H1 (cell line): ENCODE measurements at regions not wholly inside any gene's neighbourhood (a gene's known extent, or its start where the extent isn't known, plus 50 kb on each side); places are given as distances from the start of the nearest gene placed in this dataset.

Source experiments
- CTCF ChIA-PET: fragments of 300-600 bp; sonication (Branson Sonifier 250); formaldehyde crosslinking; loops from one replicate; lab custom pipeline; 2021; ENCODE audit not compliant: partially characterized antibody; lab: Charles Lee
- POLR2A ChIA-PET: fragments of 300-600 bp; sonication (Branson Sonifier 250); formaldehyde crosslinking; loops from one replicate; lab custom pipeline; 2021; ENCODE audit warnings: inconsistent platforms; ENCODE audit not compliant: partially characterized antibody; lab: Charles Lee
- DNase-seq, 2 experiments: peaks; one replicate each; pipeline versions ENCODE4 v3.0.0 to v3.0.0-alpha.2; 2010 to 2022; ENCODE audit warnings: low spot score in 2 of 2, low read depth in 1 of 2, mixed read lengths in 1 of 2
- FAIRE-seq: peaks from 2 replicates; lab custom pipeline; 2011; peaks lifted over from hg19 to GRCh38; lab: Jason Lieb, UNC
- H2AFZ ChIP-seq: 2 replicates; pipeline ENCODE4 v1.8.1; 2012; ENCODE audit warnings: low read length, inconsistent platforms
- H2AK5ac ChIP-seq: 2 replicates; pipeline ENCODE4 v1.6.1; 2013; ENCODE audit warnings: low read depth, low read length
- H2BK120ac ChIP-seq: replicated peaks from 2 replicates; pipeline ENCODE3; 2013; ENCODE audit warnings: low read depth, low read length, inconsistent platforms
- H2BK12ac ChIP-seq: 2 replicates; pipeline ENCODE4 v1.6.1; 2013; ENCODE audit warnings: low read depth, low read length
- H2BK15ac ChIP-seq: 2 replicates; pipeline ENCODE4 v1.6.1; 2013; ENCODE audit warnings: low read length
- H2BK20ac ChIP-seq: 2 replicates; pipeline ENCODE4 v1.6.1; 2013; ENCODE audit warnings: low read length
- H2BK5ac ChIP-seq: 2 replicates; pipeline ENCODE4 v1.6.1; 2013; ENCODE audit warnings: low read depth, low read length
- H3K14ac ChIP-seq: 2 replicates; pipeline ENCODE4 v1.6.1; 2013; ENCODE audit warnings: inconsistent platforms; ENCODE audit not compliant: insufficient read length
- H3K18ac ChIP-seq: 2 replicates; pipeline ENCODE4 v1.6.1; 2013; ENCODE audit warnings: low read length; ENCODE audit errors: extremely low read depth
- H3K23ac ChIP-seq: 2 replicates; pipeline ENCODE4 v1.6.1; 2013; ENCODE audit warnings: inconsistent platforms; ENCODE audit not compliant: insufficient read length
- H3K23me2 ChIP-seq: 2 replicates; pipeline ENCODE4 v1.6.1; 2013; ENCODE audit warnings: low read depth, low read length
- H3K27ac ChIP-seq: 2 replicates; pipeline ENCODE4 v1.6.1; 2011; ENCODE audit warnings: low read depth, low read length, inconsistent platforms
- H3K27me3 ChIP-seq, 4 experiments: replicated peaks in 1 of 4; 1 replicate in 1 of 4; 2 replicates in 3 of 4; pipeline versions ENCODE4 v1.6.1 to v1.8.1; 2011 to 2013; ENCODE audit warnings: low read length in 3 of 4, mild to moderate bottlenecking in 3 of 4, inconsistent platforms in 2 of 4, mixed read lengths in 2 of 4, moderate library complexity in 1 of 4; ENCODE audit not compliant: control insufficient read depth in 3 of 4, insufficient read depth in 3 of 4; ENCODE audit errors: extremely low read depth in 1 of 4
- H3K36me3 ChIP-seq, 4 experiments: 2 replicates each; pipeline versions ENCODE4 v1.6.1 to v1.8.1; 2011 to 2013; ENCODE audit warnings: mild to moderate bottlenecking in 4 of 4, low read length in 3 of 4, moderate library complexity in 2 of 4, control low read depth in 1 of 4, inconsistent platforms in 1 of 4; ENCODE audit not compliant: insufficient read depth in 4 of 4, control insufficient read depth in 2 of 4
- H3K4ac ChIP-seq: replicated peaks from 2 replicates; pipeline ENCODE3; 2013; ENCODE audit warnings: low read length, low read depth, mixed read lengths, inconsistent platforms; ENCODE audit not compliant: insufficient read length
- H3K4me1 ChIP-seq, 4 experiments: replicated peaks in 1 of 4; 1 replicate in 1 of 4; 2 replicates in 3 of 4; pipeline versions ENCODE4 v1.6.1 to v1.8.1; 2011 to 2013; ENCODE audit warnings: low read length in 3 of 4, inconsistent platforms in 2 of 4, mixed read lengths in 1 of 4; ENCODE audit not compliant: insufficient read depth in 4 of 4, control insufficient read depth in 3 of 4
- H3K4me2 ChIP-seq, 2 experiments: 2 replicates each; pipeline versions ENCODE4 v1.6.1 to v1.8.1; 2011 to 2013; ENCODE audit warnings: low read depth in 2 of 2, low read length in 2 of 2, control low read depth in 1 of 2, inconsistent platforms in 1 of 2, mild to moderate bottlenecking in 1 of 2; ENCODE audit not compliant: insufficient read depth in 1 of 2
- H3K4me3 ChIP-seq, 4 experiments: fragments of 200-600, 300-600 bp in 1 of 4; sonication (generic), shearing (Covaris generic), sonication (Bioruptor Twin) in 1 of 4; 2 replicates each; pipeline versions ENCODE4 v1.5.1 to v1.8.1; 2011 to 2016; ENCODE audit warnings: low read length in 4 of 4, low read depth in 3 of 4, control low read depth in 2 of 4, inconsistent platforms in 2 of 4, mild to moderate bottlenecking in 2 of 4, mixed read lengths in 1 of 4, moderate library complexity in 1 of 4; ENCODE audit not compliant: insufficient read depth in 2 of 4; ENCODE audit errors: extremely low read depth in 1 of 4
- H3K56ac ChIP-seq: replicated peaks from 2 replicates; pipeline ENCODE3; 2013; ENCODE audit warnings: low read depth, mild to moderate bottlenecking, mixed read lengths, low read length, inconsistent platforms; ENCODE audit not compliant: insufficient read length
- H3K79me1 ChIP-seq: 2 replicates; pipeline ENCODE4 v1.6.1; 2013; ENCODE audit warnings: low read depth, low read length, control low read depth
- H3K79me2 ChIP-seq, 2 experiments: 2 replicates each; pipeline versions ENCODE4 v1.6.1 to v1.8.1; 2012 to 2013; ENCODE audit warnings: low read length in 2 of 2, mild to moderate bottlenecking in 2 of 2, inconsistent platforms in 1 of 2; ENCODE audit not compliant: insufficient read depth in 2 of 2, control insufficient read depth in 1 of 2
- H3K9ac ChIP-seq, 4 experiments: replicated peaks in 1 of 4; 1 replicate in 1 of 4; 2 replicates in 3 of 4; pipeline versions ENCODE4 v1.6.1 to v1.8.1; 2011 to 2013; ENCODE audit warnings: low read depth in 3 of 4, low read length in 3 of 4, control low read depth in 2 of 4, mild to moderate bottlenecking in 2 of 4, moderate library complexity in 2 of 4, inconsistent platforms in 1 of 4; ENCODE audit errors: extremely low read depth in 1 of 4
- H3K9me3 ChIP-seq, 2 experiments: 2 replicates each; pipeline versions ENCODE4 v1.6.1 to v1.8.1; 2012 to 2013; ENCODE audit warnings: mild to moderate bottlenecking in 2 of 2, moderate library complexity in 2 of 2, control low read depth in 1 of 2, inconsistent platforms in 1 of 2, low read depth in 1 of 2, low read length in 1 of 2, mixed read lengths in 1 of 2; ENCODE audit not compliant: insufficient read depth in 2 of 2
- H4K20me1 ChIP-seq, 2 experiments: replicated peaks in 1 of 2; 2 replicates each; pipeline versions ENCODE3 to v1.8.1; 2011 to 2013; ENCODE audit warnings: inconsistent platforms in 2 of 2, low read length in 2 of 2, mild to moderate bottlenecking in 1 of 2; ENCODE audit not compliant: insufficient read depth in 2 of 2, control insufficient read depth in 1 of 2
- H4K5ac ChIP-seq: 2 replicates; pipeline ENCODE4 v1.6.1; 2013; ENCODE audit warnings: low read length, low read depth, mixed read lengths, inconsistent platforms; ENCODE audit not compliant: insufficient read length
- H4K8ac ChIP-seq: 2 replicates; pipeline ENCODE4 v1.8.0; 2013; ENCODE audit warnings: mild to moderate bottlenecking, moderate library complexity, low read length, inconsistent platforms; ENCODE audit not compliant: insufficient read depth; ENCODE audit errors: extremely low read depth
- H4K91ac ChIP-seq: replicated peaks from 2 replicates; pipeline ENCODE3; 2013; ENCODE audit warnings: low read length, mixed read lengths, inconsistent platforms; ENCODE audit not compliant: insufficient read length
- KDM1A ChIP-seq: fragments of 200-600, 300-600 bp; sonication (generic); IDR thresholded peaks from 2 replicates; pipeline ENCODE4 v1.7.1; 2016; ENCODE audit warnings: mild to moderate bottlenecking, low read length, borderline replicate concordance
- WGBS, 2 experiments: shearing (Covaris generic) in 1 of 2; methylation state at CpG; one replicate each; pipeline versions ENCODE4 v1.1.6 to v1.1.7; 2013 to 2015; ENCODE audit warnings: low lambda C conversion rate in 2 of 2, mixed read lengths in 2 of 2, inconsistent platforms in 1 of 2, low coverage in 1 of 2, missing lambda C conversion rate in 1 of 2; ENCODE audit not compliant: insufficient replicate concordance in 2 of 2, insufficient coverage in 1 of 2, insufficient read length in 1 of 2; ENCODE audit errors: extremely low coverage in 1 of 2, missing lambda C conversion rate in 1 of 2; 5-methylcytosine and 5-hydroxymethylcytosine counted together

DNA sequence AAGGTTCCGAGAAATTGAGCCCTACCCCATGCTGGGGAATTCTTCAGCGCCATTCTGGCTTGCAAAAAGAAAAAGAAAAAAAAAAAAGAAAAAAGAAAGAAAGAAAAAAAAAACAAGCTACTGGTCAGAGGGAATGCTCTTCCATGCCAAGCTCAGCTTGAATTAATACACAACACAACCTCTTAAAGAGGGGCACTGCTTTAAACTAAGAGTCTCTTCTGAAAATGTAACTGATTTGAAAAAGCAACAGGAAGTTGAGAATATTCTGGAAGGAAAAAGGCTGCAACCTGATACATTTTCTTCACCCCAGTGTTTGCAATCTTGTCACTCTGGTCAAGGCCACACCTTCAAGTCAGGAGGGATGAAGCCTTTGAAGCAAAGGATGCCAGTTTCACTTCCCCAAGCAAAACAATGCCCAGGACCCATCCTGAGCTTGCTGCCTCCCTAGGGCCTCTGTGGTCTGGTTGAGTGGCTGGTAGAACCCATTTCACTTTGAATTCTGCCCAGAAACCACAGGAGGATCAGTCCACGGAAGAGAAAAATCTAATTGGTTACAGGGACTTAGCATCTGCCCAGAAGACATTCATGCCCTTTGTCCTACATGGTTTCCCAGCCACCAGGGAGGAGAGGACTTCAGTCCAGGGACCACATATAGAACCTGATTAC is 389.7 kb downstream of the SOX9 start:
- Histone ChIP-seq H3K9ac (no peak overlapping the region), H3K79me2 (no peaks in the 10 kb centered on the region), H4K20me1 (no peaks in the 10 kb centered on the region), H2BK12ac (no peak overlapping the region), H2BK5ac (no peak overlapping the region), H3K4me3 (no peak overlapping the region), H3K4ac (no peak overlapping the region), H4K5ac (no peak overlapping the region), H4K8ac (no peak overlapping the region), H3K23ac (no peak overlapping the region), H3K36me3 (no peaks in the 10 kb centered on the region), H2BK20ac (no peak overlapping the region), H3K4me2 (no peak overlapping the region), H2AK5ac (no peak overlapping the region), H3K23me2 (no peaks in the 10 kb centered on the region), H3K18ac (no peak overlapping the region), H3K27me3 (no peaks in the 10 kb centered on the region), H4K91ac (no peak overlapping the region), H3K9me3 (no peaks in the 10 kb centered on the region), H2BK15ac (no peak overlapping the region), H3K4me1 (peaks cover 2 to 15% (median 5%) of the 10 kb centered on the region in 4 experiments; a peak in 4 of 7 replicates), H3K79me1 (no peaks in the 10 kb centered on the region), H3K14ac (no peak overlapping the region), H2AFZ (no peak overlapping the region), H3K27ac (no peak overlapping the region), H3K56ac (no peak overlapping the region), H2BK120ac (no peak overlapping the region)
- POLR2A ChIA-PET = no interaction called here
- 61% methylated on average over 3 of the region's 3 CpGs; no CpG with 5 or more reads in 1 of the 2 experiments for WGBS, 2 experiments
- FAIRE-seq (no peak), DNase-seq (no peak)
- CTCF ChIA-PET = interaction anchor here (0.8 to 2.0 kb wide), 5 partner anchors 12 to 45 kb away, joined by 3 to 9 read pairs (median 4); no protein-coding TSS in a partner anchor
- no peak for TF ChIP-seq KDM1A
